OCI-LY1 (cell line): ENCODE measurements at regions not wholly inside any gene's neighbourhood (a gene's known extent, or its start where the extent isn't known, plus 50 kb on each side); places are given as distances from the start of the nearest gene placed in this dataset.

ENCODE experiments used
- H2AFZ ChIP-seq: fragments of 200-600 bp; sonication (generic), shearing (Covaris generic); 2 replicates; pipeline ENCODE4 v1.6.0; 2014; ENCODE audit warnings: antibody characterized with exemption, mild to moderate bottlenecking, low read length
- H3F3A ChIP-seq: fragments of 200-600 bp; sonication (generic), shearing (Covaris generic); 2 replicates; pipeline ENCODE4 v1.6.0; 2014; ENCODE audit warnings: mild to moderate bottlenecking, antibody characterized with exemption, low read length, moderate library complexity; ENCODE audit not compliant: insufficient read depth
- H3K27ac ChIP-seq: fragments of 200-600 bp; sonication (generic); 2 replicates; pipeline ENCODE4 v1.5.1; 2014; ENCODE audit warnings: low read length, mixed run types, mild to moderate bottlenecking, low read depth; ENCODE audit not compliant: poor library complexity, severe bottlenecking
- H3K27me3 ChIP-seq: fragments of 200-600 bp; sonication (generic); 2 replicates; pipeline ENCODE4 v1.6.0; 2014; ENCODE audit warnings: antibody characterized with exemption, mild to moderate bottlenecking, low read length, moderate library complexity; ENCODE audit not compliant: insufficient read depth
- H3K36me3 ChIP-seq: fragments of 200-600 bp; sonication (generic); 2 replicates; pipeline ENCODE4 v1.6.1; 2014; ENCODE audit warnings: mild to moderate bottlenecking, antibody characterized with exemption, low read length, moderate library complexity, mixed read lengths; ENCODE audit not compliant: insufficient read depth
- H3K4me1 ChIP-seq: fragments of 200-600 bp; sonication (generic); 2 replicates; pipeline ENCODE4 v1.5.1; 2014; ENCODE audit warnings: mild to moderate bottlenecking, low read length, moderate library complexity; ENCODE audit not compliant: insufficient read depth, severe bottlenecking
- H3K4me2 ChIP-seq: fragments of 200-600 bp; sonication (generic), shearing (Covaris generic); 2 replicates; pipeline ENCODE4 v1.6.1; 2014; ENCODE audit warnings: low read length
- H3K4me3 ChIP-seq: fragments of 200-600 bp; sonication (generic); 2 replicates; pipeline ENCODE4 v1.5.1; 2014; ENCODE audit warnings: low read length, low read depth, mild to moderate bottlenecking, mixed read lengths; ENCODE audit not compliant: poor library complexity, severe bottlenecking
- H3K79me2 ChIP-seq: fragments of 200-600 bp; shearing (Covaris generic); 2 replicates; pipeline ENCODE4 v1.6.1; 2016; ENCODE audit warnings: mixed run types, low read length, mixed read lengths; ENCODE audit not compliant: insufficient read depth
- H3K9ac ChIP-seq: fragments of 200-600 bp; sonication (generic), shearing (Covaris generic); 2 replicates; pipeline ENCODE4 v1.6.1; 2014; ENCODE audit warnings: mild to moderate bottlenecking, low read length, mixed read lengths
- H3K9me2 ChIP-seq: fragments of 200-600 bp; sonication (generic), shearing (Covaris generic); 2 replicates; pipeline ENCODE4 v1.6.1; 2014; ENCODE audit warnings: low read depth, mild to moderate bottlenecking, low read length, mixed read lengths
- H3K9me3 ChIP-seq: fragments of 200-600 bp; shearing (Covaris generic); 2 replicates; pipeline ENCODE4 v1.6.1; 2014; ENCODE audit warnings: low read length, mixed read lengths
- H4K20me1 ChIP-seq: fragments of 200-600 bp; sonication (generic), shearing (Covaris generic); 2 replicates; pipeline ENCODE4 v1.6.0; 2016; ENCODE audit warnings: mild to moderate bottlenecking, low read length; ENCODE audit not compliant: insufficient read depth
- EZH2 ChIP-seq: fragments of 200-600 bp; sonication (generic), shearing (Covaris generic); IDR thresholded peaks from 2 replicates; pipeline ENCODE4 v1.8.0; 2017; ENCODE audit warnings: borderline replicate concordance, mixed run types, mild to moderate bottlenecking, antibody characterized with exemption, low read length, moderate library complexity, mixed read lengths
- TF ChIP-seq, protein P1 (sequence below): fragments of 200-600 bp; sonication (generic), shearing (Covaris generic); IDR thresholded peaks from 2 replicates; pipeline ENCODE4 v1.5.1; 2017; ENCODE audit warnings: mild to moderate bottlenecking, antibody characterized with exemption, low read length, moderate library complexity, mixed read lengths

DNA sequence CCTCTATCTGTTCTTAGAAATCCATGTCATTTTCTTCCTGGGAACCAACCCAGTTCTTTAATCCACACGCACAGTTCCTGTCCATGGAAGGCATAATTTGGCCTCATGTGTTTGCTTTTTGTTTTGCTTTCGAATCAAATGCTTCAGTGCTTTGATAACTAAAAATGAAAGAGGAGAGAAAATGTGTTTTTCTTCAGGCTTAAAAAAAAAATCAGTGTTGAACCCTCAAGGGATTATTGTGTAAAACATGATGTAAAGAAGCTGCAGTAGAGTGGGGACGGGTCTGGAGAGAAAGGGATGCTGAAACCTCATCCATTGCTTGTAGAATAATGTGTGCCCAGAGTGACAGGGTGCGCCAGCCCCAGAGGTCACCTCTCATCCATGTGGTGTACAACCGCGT, 197.5 kb upstream of the JARID2 start:
- TF ChIP-seq, protein P1, sequence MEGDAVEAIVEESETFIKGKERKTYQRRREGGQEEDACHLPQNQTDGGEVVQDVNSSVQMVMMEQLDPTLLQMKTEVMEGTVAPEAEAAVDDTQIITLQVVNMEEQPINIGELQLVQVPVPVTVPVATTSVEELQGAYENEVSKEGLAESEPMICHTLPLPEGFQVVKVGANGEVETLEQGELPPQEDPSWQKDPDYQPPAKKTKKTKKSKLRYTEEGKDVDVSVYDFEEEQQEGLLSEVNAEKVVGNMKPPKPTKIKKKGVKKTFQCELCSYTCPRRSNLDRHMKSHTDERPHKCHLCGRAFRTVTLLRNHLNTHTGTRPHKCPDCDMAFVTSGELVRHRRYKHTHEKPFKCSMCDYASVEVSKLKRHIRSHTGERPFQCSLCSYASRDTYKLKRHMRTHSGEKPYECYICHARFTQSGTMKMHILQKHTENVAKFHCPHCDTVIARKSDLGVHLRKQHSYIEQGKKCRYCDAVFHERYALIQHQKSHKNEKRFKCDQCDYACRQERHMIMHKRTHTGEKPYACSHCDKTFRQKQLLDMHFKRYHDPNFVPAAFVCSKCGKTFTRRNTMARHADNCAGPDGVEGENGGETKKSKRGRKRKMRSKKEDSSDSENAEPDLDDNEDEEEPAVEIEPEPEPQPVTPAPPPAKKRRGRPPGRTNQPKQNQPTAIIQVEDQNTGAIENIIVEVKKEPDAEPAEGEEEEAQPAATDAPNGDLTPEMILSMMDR, result no peak
- TF ChIP-seq EZH2, result no peak
- Histone ChIP-seq H3K79me2 (no peaks in the 10 kb centered on the region), H3K36me3 (no peaks in the 10 kb centered on the region), H3F3A (no peaks in the 10 kb centered on the region), H3K4me1 (no peaks in the 10 kb centered on the region), H3K4me2 (no peak overlapping the region), H3K4me3 (no peak overlapping the region), H3K27me3 (no peaks in the 10 kb centered on the region), H3K27ac (no peak overlapping the region), H3K9me3 (no peaks in the 10 kb centered on the region), H3K9me2 (no peaks in the 10 kb centered on the region), H4K20me1 (no peaks in the 10 kb centered on the region), H2AFZ (no peak overlapping the region), H3K9ac (no peak overlapping the region)

DNA sequence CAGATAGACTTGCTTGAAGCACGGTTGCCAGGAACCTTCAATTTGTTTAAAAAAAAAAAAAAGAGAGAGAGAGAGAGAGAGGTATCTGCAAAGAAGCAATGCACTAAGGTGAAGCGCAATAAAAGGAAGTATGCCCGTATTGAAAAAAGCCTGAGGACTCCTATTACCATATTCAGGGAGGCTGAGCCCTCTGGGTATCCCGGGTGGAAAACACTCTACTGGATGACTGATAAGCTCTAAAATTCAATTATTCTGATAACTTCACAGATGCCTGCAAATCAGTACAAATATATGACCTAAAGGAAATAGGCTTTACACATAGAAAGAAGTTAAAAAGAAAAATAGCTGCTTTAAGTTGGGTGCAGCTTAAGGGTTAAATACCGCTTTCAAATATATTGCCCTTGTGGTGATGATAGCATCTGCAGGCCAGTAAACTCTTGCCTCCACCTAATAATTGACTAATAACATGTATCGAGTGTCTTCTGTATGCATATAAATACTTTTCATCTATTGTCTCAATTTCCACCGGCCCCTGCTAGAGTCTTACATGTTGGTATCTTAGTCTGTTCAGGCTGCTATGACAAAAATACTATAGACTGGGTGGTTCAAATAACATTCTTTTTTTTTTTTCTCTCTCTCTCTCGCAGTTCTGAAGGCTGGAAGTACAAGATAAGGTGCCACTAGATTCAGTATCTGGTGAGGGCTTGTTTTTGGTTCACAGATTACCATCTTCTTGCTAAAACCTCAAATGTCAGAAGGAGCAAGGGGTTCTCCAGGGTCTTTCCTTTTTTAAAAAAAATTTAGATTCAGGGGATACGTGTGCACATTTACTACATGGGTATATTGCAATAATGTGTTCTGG, 187.4 kb upstream of the JARID2 start:
- Histone ChIP-seq H3K9me3 (no peaks in the 10 kb centered on the region), H3K9me2 (no peaks in the 10 kb centered on the region), H2AFZ (no peak overlapping the region), H3K4me3 (no peak overlapping the region), H3K4me2 (no peak overlapping the region), H3F3A (no peaks in the 10 kb centered on the region), H3K27me3 (no peaks in the 10 kb centered on the region; the same call in 1 of the 2 replicates), H3K9ac (no peak overlapping the region), H3K36me3 (no peaks in the 10 kb centered on the region), H3K4me1 (no peaks in the 10 kb centered on the region), H4K20me1 (no peaks in the 10 kb centered on the region), H3K79me2 (no peaks in the 10 kb centered on the region), H3K27ac (no peak overlapping the region)
- no peak for TF ChIP-seq EZH2
- TF ChIP-seq, protein P1, result no peak

DNA sequence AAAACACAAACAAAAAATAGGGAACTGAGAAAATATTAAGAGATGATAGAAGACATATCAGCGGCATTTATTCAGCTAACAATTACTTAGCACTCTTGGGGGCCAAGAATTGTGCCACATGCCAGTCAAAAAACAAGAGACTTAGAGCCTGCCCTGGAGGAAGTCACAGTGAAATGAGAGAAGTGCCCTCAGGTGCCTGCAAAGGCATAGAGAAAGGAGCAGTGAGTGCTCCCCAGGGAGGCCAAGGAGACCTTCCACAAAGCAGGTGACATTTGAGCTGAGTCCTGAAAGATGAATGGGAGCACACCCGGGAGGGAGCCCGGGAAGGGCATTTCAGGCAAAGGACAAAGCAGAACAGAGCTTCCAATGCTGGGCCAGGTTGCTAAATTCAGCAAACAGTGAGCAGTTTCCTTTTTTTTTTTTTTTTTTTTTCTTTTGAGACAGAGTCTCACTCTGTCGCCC, 184.7 kb upstream of the JARID2 start:
- Histone ChIP-seq H3K9me3 (no peaks in the 10 kb centered on the region), H4K20me1 (no peaks in the 10 kb centered on the region), H3K36me3 (no peaks in the 10 kb centered on the region), H3K79me2 (no peaks in the 10 kb centered on the region), H3K4me3 (no peak overlapping the region), H3K9me2 (no peaks in the 10 kb centered on the region), H3F3A (no peaks in the 10 kb centered on the region), H3K27me3 (no peaks in the 10 kb centered on the region; the same call in 1 of the 2 replicates), H3K4me1 (no peaks in the 10 kb centered on the region), H2AFZ (no peak overlapping the region), H3K9ac (no peak overlapping the region), H3K27ac (no peak overlapping the region), H3K4me2 (no peak overlapping the region)
- TF ChIP-seq EZH2, result no peak
- TF ChIP-seq, protein P1, result no peak
